Lung microvascular endothelial cell (primary cell): ENCODE measurements at regions not wholly inside any gene's neighbourhood (a gene's known extent, or its start where the extent isn't known, plus 50 kb on each side); places are given as distances from the start of the nearest gene placed in this dataset.

Experiments
- DNase-seq, 2 donors: peaks; one replicate each; pipeline versions ENCODE4 v3.0.0 to v3.0.0-alpha.2; 2010; ENCODE audit warnings: low read depth in 2 of 2

DNA sequence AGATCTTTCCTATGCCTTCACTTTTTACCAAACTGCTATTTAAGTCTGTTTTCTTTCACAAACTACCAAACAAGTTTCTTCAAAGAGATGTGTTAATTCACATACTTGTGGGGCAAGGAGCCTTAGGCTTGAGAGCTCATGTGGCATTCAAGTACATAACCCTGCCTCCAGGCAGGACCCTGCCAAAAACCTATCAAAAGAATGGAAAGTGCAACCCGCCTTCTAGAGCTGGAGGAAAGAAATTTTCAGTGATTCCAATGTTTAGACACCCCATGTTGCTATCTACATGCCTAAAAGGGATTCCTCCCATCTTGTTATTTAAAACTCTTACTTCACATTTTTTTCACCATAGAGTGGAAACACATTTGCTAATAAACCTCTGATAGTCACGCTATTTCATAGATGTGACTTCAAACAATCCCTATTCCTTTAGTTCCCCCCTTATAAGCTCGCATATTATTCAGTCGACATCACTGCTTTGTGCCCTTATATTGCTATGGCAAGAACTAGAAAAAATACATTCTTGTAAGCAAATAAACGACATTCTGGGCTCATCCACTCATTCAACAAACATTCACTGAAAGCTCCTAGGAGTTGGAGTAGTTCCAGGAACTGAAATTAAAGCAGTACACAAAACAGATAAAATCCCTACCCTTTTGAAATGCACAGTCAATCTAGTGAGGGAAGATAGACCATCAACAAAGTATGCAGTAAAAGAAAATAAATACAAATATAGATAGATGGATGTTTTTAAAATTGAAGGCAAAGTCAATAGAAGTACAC, 518.1 kb downstream of the ELAVL2 start:
- no peak for DNase-seq

DNA sequence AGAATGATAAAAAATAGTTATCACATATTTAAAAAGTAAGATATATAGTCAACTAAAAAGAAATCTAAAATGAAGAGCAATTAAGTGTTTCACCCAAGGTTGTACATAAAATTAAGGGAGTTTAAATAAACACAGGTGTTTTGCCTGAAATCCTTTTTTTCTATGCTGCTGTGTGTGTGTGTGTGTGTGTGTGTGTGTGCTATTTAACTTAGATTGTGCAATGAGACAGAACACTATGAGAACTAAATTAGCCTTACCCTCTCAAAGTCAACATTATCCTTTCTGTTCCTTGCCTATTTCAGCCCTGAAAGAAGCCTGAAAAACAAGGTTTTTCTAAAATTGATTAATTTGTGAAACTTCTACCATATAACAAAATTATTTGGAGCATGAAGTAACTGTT, 516.2 kb downstream of the ELAVL2 start:
- no peak for DNase-seq

DNA sequence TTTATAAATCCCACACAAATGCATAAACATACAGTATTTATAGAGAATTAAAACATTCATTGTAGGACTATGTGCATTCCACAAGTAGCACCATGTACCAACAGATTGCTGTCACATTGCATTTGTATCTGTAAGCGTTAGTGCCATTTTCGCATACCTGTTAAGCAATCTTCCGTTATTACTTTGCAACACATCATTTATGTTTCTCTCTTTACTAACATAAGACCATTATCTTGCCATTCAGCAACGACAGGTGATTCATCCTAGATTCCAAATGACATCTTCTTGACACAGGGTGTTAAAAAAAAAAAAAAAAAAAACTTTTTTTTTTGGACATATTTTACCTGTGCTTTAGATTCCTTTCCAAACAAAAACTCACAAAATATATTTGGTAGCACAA, 511.8 kb downstream of the ELAVL2 start:
- no peak for DNase-seq

DNA sequence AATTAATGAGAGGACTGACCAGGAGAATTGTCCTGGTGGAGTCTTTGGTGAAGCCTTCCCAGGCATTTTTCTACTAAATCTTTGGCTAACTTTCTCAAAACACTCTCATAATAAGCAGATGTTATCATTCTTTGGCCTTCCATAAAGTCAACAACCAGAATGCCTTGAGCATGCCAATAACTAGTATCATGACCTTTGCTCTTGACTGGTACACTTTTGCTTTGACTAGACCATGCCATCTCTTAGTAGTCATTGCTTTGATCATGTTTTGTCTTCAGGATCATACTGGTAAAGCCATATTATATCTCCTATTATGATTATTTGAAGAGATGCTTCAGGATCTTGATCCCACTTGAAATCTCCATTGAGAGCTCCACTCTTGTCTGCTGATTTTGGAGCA, 506.9 kb downstream of the ELAVL2 start:
- no peak for DNase-seq

DNA sequence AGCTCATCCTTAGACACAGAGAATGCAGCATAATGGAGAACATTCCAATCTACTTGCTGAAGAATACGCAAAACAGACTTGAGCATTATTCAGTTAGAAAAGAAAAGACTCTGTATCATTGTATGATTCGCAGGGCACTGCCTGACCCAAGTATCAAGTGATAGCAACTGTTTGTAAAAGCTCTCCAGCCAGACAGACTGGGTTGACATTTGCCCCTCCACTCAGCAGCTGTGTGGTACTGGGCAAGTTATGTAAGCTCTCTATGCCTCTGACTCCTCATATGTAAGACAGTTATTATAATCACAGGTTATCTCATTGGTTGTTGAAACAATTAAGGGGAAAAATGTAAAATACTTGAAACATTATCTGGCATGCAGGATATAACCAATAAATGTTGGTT, 505.0 kb downstream of the ELAVL2 start:
- DNase-seq = no peak

DNA sequence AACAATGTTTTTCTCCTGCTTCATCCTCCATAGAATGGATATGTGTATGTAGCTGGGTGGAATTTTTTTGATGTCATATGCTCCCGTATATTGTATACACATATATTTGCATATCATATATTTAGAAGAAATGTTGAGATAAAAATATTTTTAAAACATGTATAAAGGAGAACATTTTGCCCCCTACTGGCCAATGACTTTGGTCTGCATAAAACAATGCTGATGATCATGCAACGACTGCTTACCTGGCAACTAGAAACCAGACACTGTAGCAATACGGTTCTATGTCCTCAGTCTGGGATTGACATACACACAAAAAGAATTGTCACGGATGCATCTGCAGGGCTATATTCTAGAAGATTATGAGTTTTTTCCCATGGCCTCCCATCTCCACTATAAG, 503.6 kb downstream of the ELAVL2 start:
- DNase-seq = no peak

DNA sequence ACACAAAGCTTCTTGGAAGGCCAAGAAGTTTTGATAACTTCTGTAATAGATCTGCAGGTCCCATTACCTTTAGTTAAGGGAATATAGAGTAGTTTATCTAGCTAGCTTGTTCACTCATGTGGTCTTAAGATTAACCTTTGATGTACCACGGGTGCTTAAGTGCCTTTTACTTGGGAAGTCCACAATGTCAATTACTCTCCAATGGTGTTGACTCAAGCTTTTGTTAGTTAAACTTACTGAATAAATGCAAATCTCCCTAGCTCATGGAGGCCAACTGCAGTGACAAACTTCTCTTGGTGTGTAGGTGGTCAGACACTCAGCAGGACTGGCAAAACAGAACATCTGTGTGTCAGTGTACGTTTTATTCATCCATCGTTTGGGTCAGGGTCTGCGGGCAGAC, 501.5 kb downstream of the ELAVL2 start:
- DNase-seq = no peak

DNA sequence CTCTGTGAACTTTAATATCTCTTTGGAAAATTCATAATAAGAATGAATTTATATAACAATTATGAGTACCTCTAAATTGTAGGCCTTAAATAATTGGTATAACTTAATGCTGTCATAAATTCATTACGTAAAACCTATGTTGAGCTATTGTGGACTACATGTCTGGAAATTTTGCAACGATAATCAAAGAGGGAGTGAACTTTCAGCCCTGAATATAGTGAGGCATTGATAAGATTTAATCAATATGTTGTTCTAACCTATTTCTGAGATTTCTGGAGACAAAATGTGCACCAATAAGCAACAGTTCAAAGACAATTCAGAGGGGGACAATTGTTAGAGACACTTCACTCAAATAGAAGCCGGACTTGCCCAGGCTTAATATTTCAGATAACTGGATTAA, 499.4 kb downstream of the ELAVL2 start:
- no peak for DNase-seq

DNA sequence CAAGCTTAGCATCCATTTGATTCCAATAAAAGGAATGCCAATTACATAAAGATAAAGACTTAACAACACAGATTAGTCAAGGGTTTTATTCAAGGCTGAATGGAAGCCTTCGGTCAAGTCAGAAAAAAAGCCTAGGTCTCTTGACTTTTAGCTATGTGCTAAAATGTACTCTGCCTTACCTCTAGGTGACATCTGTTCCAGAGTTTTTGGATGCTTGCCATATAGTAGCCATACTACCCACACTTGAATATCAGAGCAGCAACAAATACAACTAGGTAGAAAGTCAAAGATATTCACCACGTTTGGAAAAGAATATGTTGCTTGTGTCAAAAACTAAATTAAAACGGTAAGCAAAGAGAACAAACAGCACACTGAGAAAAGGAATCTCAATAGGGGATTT, 484.7 kb downstream of the ELAVL2 start:
- DNase-seq = no peak

DNA sequence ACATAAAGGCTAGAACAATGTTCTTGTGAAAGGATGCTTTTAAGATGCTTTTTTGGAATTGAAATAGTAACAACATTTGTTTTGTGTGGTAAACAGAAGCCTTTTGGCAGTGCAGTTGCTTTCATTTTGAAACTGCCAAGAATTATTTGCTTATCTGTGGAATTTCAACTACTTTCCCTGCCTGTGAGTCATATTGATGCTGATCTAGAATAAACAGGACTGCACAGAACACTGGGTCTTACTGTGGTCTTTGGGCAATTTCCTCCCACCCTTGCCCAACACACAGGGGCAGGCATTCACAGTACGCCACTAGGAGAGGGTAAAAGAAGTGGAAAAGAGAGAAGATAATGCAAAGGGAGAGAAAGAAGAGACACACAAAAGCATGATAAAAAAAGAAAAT, 483.7 kb downstream of the ELAVL2 start:
- no peak for DNase-seq

DNA sequence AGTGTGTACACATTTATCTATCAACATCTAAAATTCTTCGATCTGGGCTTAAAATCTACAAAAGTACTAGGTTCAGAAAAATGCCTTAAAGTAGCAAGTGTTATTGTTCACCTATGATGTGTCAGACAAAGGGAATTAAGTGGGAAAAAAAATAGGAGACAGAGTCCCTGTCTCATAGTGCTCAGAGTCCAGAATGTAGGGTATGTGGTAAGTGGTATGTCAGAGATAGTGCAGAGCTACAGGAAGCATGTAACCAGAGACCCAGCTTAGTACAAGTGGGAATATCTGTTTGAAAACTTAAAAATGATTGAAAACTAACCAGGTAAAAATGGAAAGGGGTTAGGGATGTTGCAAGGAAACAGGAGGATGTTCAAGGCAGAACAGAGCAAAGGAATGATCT, 482.8 kb downstream of the ELAVL2 start:
- no peak for DNase-seq

DNA sequence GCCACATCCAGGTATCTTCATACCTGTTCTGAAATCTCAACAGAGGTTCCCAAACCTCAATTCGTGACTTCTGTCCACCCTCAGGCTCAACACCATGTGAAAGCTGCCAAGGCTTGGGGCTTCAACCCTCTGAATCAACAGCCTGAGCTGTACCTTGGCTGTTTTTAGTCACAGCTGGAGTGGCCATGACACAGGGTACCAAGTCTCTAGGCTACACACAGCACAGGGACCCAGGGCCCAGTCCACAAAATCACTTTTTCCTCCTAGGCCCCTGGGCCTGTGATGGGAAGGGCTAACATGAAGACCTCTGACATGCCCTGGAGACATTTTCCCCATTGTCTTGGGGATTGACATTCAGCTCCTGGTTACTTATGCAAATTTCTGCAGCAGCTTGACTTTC, 464.9 kb downstream of the ELAVL2 start:
- DNase-seq = no peak

DNA sequence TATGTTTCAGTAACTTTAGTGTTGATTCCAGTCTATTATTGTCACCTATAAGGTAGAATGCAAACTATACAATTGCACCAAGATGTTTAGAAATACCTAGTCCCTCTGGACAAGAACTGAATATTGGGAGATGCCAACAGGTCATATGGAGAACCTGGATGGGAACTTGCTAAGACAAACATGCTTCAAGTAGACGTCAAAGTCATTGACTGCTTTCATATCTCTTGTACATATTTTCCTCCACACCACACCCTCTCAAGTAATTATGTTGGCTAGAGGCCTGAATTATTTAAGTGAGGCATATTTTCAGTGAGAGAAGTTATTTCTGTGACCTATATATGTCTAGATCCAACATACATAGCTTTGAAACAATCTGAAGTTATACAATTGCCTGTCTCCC, 453.3 kb downstream of the ELAVL2 start:
- no peak for DNase-seq

DNA sequence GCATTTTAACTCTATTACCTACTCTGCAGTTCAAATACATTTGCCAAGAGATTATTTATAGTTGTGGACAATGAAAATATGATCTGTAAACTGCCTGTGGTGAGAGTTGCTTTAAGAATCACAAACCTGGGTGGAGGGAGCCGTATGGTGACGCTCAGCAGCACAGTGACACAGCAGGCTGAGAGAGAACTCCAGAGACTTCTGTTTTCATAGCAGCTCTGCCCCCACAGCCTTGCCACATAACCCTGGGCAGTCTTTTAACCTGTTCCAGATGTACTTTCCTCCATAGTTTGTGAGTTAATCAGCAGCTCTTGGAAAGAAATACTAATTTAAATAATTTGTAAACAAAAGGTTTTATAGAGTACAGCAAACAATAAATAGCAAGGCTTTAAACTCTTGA, 450.5 kb downstream of the ELAVL2 start:
- DNase-seq = no peak

DNA sequence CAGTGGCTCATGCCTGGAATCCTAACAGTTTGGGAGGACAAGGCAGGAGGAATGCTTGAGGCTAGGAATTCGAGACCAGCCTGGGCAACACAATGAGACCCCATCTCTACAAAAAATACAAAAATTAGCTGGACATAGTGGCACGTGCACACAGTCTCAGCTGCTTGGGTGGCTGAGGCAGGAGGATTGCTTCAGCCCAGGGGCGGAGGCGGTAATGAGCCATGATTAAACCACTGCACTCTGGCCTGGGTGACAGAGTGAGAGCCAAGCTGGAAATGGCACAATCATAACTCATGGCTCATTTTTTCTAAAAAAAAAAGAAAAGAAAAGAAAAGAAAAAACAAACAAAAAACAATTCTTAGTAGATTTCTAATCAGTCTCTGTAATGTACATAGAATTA, 446.2 kb downstream of the ELAVL2 start:
- DNase-seq = no peak

DNA sequence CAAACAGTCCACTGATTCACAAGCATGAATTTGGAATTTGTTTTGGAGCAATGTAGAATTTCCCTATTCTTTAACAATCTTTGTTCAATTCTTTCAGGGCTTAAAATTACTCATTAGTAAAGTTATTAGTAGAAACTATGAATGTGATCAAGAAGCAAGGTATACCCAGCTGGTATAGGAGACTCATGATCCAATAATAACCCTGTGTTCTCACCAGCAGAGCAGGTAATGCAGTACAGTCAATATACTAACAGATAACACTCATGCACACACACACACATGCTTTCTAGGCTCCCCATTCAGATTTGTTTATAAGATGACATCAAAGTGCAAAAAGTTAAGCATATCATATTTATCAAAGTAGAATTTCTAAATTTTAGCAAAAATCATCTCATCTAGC, 445.2 kb downstream of the ELAVL2 start:
- DNase-seq = no peak

DNA sequence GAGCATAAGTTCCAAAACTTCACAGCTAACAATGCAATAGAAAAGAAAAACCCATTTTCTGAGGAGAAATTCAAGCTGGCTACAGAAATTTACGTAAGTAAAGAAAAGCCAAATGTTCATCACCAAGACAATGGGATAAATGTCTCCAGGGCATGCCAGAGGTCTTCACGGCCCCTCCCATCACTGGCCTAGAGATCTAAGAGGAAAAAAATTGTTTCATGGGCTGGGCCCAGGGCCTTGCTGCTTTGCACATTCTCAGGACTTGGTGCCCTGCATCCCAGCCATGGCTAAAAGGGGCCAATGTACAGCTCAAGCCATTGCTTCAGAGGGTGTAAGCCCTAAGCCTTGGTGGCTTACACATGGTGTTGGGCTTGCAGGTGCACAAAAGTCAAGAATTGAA, 443.6 kb downstream of the ELAVL2 start:
- DNase-seq = no peak

DNA sequence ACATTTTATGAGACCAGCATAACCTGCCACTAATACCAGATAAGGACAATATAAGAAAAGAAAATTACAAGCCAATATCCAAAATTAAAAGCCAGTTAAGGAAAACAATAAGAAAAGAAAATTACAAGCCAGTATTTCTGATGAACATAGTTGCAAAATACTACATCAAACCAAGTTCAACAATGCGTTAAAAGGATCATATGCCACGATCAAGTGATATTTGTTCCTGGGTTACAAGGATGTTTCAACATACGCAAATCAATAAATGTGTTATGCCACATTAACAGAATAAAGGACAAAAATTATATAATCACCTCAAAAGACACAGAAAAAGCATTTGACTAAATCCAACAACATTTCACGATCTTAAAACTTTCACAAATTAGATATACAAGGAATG, 431.9 kb downstream of the ELAVL2 start:
- no peak for DNase-seq

DNA sequence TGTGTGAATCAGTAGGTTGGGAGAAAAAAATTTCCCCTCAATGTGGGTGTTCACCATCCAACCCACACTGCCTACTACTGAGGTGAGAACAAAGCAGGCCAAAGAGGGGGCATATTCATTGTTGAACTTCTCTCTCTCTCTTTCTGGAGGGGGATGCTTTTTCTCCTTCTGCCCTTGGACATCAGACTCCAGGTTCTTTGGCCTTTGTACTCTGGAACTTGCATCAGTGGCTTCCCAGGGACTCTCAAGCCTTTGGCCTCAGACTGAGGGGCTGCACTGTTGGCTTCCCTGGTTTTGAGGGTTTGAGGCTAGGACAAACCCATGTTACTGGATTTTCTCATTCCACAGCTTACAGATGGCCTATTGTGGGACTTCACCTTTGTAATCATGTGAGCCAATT, 417.2 kb downstream of the ELAVL2 start:
- DNase-seq = no peak

DNA sequence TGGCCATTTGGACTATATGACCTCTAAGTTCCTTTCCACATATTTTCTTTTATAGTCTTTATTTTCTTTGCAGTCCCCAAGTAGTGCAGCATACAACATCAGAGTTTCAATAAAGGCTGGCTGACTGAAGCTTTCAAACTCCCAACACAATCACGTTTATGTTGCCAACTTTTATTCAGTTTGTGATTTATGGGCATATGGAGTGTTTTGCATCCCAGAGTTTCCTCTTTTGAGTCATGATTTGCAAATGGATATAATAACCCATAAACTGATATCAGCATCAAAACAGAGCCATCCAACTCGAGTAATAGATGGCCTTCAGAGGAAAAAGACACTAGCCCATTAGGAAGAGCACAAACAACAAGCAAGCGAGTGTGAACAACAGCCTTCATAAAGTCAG, 414.0 kb downstream of the ELAVL2 start:
- DNase-seq = no peak

DNA sequence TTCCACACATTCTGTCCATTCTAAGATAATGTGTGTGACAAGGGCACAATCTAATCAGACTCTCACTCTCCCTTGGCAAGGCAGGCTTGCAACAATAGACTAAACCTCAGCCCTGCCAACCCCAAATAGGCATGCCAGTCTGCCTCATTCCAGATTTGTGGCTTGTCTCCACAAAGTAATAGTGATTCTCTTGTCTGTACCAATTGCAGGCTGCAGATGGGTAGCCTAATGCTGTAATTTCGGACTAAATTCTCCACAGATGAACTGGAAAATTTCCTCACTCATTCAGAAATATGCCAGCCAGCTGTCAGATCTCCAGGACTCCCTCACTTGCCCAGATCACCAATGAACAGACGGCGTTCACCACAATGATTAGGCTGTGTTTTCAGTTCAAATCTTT, 413.6 kb downstream of the ELAVL2 start:
- no peak for DNase-seq

DNA sequence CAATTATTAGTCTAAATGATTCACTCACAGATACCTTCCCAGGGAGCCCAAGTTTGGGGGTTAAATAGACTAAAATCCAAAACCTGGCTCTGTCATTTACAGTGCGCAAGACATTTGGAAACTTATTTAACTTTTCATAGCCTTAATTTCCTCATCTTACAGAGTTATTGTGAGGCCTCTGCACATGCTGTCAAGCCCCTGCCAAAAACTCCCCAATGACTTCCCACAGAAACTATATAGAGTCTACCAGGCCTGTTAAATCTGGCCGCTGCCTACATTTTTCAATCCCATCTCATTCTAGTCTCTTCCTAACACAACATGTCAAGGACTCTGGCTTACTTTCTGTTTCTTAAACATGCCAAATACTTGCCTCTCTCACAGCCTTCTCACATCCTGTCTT, 412.5 kb downstream of the ELAVL2 start:
- DNase-seq = no peak

DNA sequence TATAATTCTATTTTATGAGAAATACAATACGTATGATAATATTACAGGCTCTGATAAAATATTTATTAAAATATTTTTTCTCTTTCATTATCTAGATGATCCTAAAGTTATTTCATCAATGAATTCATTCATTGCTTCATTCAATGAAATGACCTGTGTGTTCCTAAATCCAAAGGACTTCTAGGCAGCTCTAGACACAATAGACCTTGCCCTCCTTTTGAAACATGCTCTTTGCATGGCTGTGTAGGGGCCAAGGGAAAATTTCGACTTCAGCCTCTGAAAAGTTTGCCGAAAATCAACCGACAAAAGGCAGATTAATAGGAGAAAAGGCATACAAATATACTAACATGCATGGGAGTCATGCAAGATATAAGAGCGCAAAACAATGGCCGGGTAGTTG, 402.0 kb downstream of the ELAVL2 start:
- no peak for DNase-seq

DNA sequence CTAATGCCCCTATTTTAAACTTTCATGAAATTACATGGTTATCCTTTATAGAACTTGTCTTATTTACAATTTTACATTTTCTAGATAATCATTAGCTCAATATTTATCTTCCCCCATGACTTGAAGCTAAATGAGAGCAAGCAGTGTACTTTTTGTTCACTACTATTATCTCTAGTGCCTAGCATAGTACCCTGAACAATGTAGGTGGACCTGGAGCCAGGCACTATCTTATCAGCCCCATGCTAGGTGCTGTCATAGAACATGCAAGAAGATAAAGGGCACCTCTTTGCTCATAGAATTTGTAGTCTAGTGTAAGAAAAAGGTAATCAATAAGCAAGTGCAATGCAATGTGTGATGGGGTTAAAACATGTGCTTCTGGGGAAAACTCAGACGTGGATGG, 399.9 kb downstream of the ELAVL2 start:
- no peak for DNase-seq
